ENCODE measurements at regions not wholly inside any gene's neighbourhood (a gene's known extent, or its start where the extent isn't known, plus 50 kb on each side); places are given as distances from the start of the nearest gene placed in this dataset.

GRCh38 chr1:183726825-183727224 is 73.7 kb upstream of the APOBEC4 start:
- TF ChIP-seq CTCF (IDR thresholded peaks at IDR 0.05; ENCODE audit: low read depth, low read length) = no peak
- DNase-seq (ENCODE audit: extremely low read depth, low read depth) = no peak

- DNase-seq (ENCODE audit: extremely low read depth, low read depth) = no peak
- TF ChIP-seq CTCF (IDR thresholded peaks at IDR 0.05; ENCODE audit: low read depth, low read length) = no peak
Measured at GRCh38 chr1:183724350-183725042, 71.4 kb upstream of the APOBEC4 start.

GRCh38 chr1:183723571-183723970 is 70.5 kb upstream of the APOBEC4 start:
- DNase-seq (ENCODE audit: extremely low read depth, low read depth) = no peak
- no peak for TF ChIP-seq CTCF (IDR thresholded peaks at IDR 0.05; ENCODE audit: low read depth, low read length)

GRCh38 chr1:183721041-183721440 is 67.9 kb upstream of the APOBEC4 start:
- TF ChIP-seq CTCF (IDR thresholded peaks at IDR 0.05; ENCODE audit: low read depth, low read length) = no peak
- DNase-seq (ENCODE audit: extremely low read depth, low read depth) = no peak

- DNase-seq (ENCODE audit: extremely low read depth, low read depth) = no peak
- no peak for TF ChIP-seq CTCF (IDR thresholded peaks at IDR 0.05; ENCODE audit: low read depth, low read length)
Measured at GRCh38 chr1:183720028-183720427, 66.9 kb upstream of the APOBEC4 start.

- TF ChIP-seq CTCF (IDR thresholded peaks at IDR 0.05; ENCODE audit: low read depth, low read length) = no peak
- DNase-seq (ENCODE audit: extremely low read depth, low read depth) = no peak
Measured at GRCh38 chr1:183719289-183719688, 66.2 kb upstream of the APOBEC4 start.

- no peak for TF ChIP-seq CTCF (IDR thresholded peaks at IDR 0.05; ENCODE audit: low read depth, low read length)
- no peak for DNase-seq (ENCODE audit: extremely low read depth, low read depth)
Measured at GRCh38 chr1:183716286-183716685, 63.2 kb upstream of the APOBEC4 start.

Measured in AG09319 (cell line).